ENCODE measurements at regions not wholly inside any gene's neighbourhood (a gene's known extent, or its start where the extent isn't known, plus 50 kb on each side); places are given as distances from the start of the nearest gene placed in this dataset.

DNA sequence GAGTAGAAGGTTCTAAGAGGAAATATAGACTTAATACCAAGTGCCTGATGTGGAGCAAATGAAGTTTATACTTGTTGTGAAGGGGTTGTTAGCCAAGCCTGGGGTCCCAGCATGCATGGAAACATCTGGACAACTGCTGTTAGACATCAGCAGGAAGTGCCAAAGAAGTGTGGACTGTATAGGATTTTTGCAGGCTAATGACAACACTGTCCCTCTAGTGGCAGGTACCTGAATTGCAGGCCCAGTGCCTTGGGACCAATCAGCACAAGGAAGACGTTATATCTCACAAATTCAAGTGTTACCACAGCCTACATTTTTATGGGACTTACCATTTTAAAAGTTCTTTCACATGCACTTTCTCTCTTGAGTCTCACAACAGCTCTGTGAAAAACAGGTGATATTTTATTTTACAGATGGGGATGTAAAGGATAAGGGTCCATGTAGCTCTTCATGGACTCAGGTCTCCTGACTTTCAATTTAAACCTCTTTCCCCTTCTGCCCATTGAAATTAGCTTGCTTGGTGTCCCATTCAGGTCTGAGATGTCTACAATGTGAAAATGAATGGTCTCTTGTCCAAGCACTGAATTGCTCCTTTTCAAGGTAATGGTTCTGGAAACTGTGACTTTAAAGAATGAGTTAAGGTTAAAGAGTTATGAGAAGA is 89.0 kb upstream of the MAP1B start:
- no peak for TF ChIP-seq EZH2 (IDR thresholded peaks at IDR 0.05; ENCODE audit: borderline replicate concordance, low read length)
- TF ChIP-seq, protein P1, sequence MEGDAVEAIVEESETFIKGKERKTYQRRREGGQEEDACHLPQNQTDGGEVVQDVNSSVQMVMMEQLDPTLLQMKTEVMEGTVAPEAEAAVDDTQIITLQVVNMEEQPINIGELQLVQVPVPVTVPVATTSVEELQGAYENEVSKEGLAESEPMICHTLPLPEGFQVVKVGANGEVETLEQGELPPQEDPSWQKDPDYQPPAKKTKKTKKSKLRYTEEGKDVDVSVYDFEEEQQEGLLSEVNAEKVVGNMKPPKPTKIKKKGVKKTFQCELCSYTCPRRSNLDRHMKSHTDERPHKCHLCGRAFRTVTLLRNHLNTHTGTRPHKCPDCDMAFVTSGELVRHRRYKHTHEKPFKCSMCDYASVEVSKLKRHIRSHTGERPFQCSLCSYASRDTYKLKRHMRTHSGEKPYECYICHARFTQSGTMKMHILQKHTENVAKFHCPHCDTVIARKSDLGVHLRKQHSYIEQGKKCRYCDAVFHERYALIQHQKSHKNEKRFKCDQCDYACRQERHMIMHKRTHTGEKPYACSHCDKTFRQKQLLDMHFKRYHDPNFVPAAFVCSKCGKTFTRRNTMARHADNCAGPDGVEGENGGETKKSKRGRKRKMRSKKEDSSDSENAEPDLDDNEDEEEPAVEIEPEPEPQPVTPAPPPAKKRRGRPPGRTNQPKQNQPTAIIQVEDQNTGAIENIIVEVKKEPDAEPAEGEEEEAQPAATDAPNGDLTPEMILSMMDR (IDR thresholded peaks at IDR 0.05; ENCODE audit: low read length), result peak; percentile 94

All from OCI-LY1 (cell line).